ENCODE measurements at regions not wholly inside any gene's neighbourhood (a gene's known extent, or its start where the extent isn't known, plus 50 kb on each side); places are given as distances from the start of the nearest gene placed in this dataset.

DNA sequence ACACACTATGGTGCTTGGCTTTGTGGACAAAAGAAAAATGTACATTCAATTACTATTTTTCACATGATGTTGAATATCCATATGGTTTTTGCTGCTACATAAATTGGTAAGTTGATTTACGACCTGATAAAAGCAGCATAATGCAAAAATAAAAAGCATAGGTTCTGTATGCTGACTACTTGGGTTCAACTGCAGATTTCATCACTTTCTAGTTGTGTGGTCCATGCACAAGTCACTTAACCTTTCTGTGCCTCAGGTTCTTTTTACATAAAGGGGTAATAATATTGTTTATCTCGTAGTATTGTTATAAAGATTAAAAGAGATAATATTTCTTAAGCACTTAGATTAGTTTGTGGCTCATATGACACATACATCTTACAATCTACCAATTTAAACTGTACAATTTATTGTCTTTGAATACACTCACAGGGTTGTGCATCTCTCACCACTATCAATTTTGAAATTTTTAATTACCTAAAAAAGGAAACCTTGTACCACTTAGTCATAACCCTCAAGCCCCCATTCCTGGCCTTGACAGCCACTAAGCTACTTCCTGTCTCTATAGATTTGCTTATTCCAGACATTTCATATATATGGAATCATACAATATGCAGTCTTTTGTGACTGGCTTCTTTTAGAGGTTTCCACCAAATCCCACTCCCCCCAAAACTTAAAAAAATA, 1443.9 kb downstream of the SUCLG1 start:
- TF ChIP-seq, protein P1, sequence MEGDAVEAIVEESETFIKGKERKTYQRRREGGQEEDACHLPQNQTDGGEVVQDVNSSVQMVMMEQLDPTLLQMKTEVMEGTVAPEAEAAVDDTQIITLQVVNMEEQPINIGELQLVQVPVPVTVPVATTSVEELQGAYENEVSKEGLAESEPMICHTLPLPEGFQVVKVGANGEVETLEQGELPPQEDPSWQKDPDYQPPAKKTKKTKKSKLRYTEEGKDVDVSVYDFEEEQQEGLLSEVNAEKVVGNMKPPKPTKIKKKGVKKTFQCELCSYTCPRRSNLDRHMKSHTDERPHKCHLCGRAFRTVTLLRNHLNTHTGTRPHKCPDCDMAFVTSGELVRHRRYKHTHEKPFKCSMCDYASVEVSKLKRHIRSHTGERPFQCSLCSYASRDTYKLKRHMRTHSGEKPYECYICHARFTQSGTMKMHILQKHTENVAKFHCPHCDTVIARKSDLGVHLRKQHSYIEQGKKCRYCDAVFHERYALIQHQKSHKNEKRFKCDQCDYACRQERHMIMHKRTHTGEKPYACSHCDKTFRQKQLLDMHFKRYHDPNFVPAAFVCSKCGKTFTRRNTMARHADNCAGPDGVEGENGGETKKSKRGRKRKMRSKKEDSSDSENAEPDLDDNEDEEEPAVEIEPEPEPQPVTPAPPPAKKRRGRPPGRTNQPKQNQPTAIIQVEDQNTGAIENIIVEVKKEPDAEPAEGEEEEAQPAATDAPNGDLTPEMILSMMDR (IDR thresholded peaks at IDR 0.05): no peak
- no peak for DNase-seq
- intact Hi-C loops (cut with micrococcal nuclease): no loop called here
- ATAC-seq: no peak
- Mint-ChIP-seq H3K36me3 (ENCODE audit: low read depth) (no peaks in the 10 kb centered on the region), H3K4me3 (no peak overlapping the region), H3K27ac (no peak overlapping the region), H3K4me1 (ENCODE audit: low read depth) (no peaks in the 10 kb centered on the region), H3K9me3 (peaks cover 2% of the 10 kb centered on the region), H3K27me3 (no peaks in the 10 kb centered on the region)
- ChIA-PET POLR2A (no interaction called here), CTCF (no interaction called here)

DNA sequence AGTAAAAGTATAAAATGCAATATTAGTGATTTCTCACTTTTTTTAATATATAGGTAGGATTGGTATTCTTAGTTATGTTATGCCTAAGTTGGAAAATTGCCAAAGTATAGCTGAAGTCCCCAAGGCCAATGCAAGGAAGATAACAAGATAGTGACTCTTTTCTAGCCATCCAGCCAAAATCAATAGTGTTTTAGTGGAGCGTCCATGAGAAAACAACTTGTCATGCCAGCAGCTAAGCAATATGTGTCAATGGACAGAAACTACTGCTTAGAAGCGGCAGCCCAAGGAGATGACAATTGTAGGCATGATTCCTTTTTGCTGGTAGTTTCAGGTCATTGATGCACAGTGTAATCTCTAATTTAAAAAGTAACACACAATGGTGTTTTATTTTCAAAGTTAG, 1444.6 kb downstream of the SUCLG1 start:
- ChIA-PET POLR2A (no interaction called here), CTCF (no interaction called here)

DNA sequence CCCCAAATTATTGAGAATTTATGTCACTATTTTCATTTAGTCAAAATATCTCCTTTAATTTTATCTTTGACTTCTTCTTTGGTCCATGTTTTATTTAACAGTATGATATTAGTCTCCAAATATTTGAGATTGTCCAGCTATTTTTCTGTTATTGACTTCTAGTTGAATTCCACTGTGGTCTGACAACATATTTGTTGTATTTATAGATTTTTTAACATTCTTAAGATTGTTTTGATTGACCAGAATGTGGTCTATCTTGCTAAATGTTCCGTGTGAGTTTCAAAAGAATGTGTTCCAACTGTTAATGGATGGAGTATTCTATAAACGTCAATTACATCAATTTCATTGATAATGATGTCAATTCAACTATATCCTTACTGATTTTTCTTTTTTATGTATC, 1452.1 kb downstream of the SUCLG1 start:
- Mint-ChIP-seq H3K27me3 (no peaks in the 10 kb centered on the region), H3K4me3 (no peak overlapping the region), H3K4me1 (ENCODE audit: low read depth) (no peaks in the 10 kb centered on the region), H3K27ac (no peak overlapping the region), H3K36me3 (ENCODE audit: low read depth) (no peaks in the 10 kb centered on the region), H3K9me3 (peaks cover 2% of the 10 kb centered on the region)
- DNase-seq: no peak
- ChIA-PET POLR2A (no interaction called here), CTCF (no interaction called here)
- ATAC-seq: no peak
- TF ChIP-seq, protein P1 (IDR thresholded peaks at IDR 0.05): no peak
- intact Hi-C loops (cut with micrococcal nuclease): no loop called here

More for the DNA sequence above, 1444.6 kb downstream of the SUCLG1 start:
- intact Hi-C loops (cut with micrococcal nuclease): no loop called here
- no peak overlapping the region for H3K4me3 Mint-ChIP-seq
- no peaks in the 10 kb centered on the region for H3K27me3 Mint-ChIP-seq
- ATAC-seq: no peak
- no peak for DNase-seq
- H3K4me1 Mint-ChIP-seq (ENCODE audit: low read depth): no peaks in the 10 kb centered on the region
- TF ChIP-seq, protein P1 (IDR thresholded peaks at IDR 0.05): no peak
- H3K36me3 Mint-ChIP-seq (ENCODE audit: low read depth): no peaks in the 10 kb centered on the region
- H3K27ac Mint-ChIP-seq: no peak overlapping the region
- H3K9me3 Mint-ChIP-seq: peaks cover 2% of the 10 kb centered on the region

DNA sequence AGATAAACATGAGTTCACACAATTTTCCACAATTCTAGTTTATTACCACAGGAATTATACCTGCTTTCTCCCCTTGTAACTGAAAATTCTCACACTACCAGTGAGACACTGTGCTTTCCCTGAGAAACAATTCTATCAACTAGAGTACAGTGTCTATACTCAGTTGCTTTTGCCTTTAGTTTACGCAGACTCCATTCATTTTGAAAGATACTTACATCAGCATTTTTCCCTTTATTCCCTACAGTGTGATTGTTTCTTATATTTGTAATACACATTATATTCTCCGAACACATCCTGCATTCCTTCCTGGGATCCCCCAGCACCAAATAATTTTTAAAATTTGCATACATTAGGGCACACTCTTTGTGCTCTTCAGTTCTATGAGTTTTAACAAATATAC, 1455.5 kb downstream of the SUCLG1 start:
- no peaks in the 10 kb centered on the region for H3K36me3 Mint-ChIP-seq (ENCODE audit: low read depth)
- H3K27ac Mint-ChIP-seq: no peak overlapping the region
- H3K4me3 Mint-ChIP-seq: no peak overlapping the region
- H3K9me3 Mint-ChIP-seq: no peaks in the 10 kb centered on the region
- POLR2A ChIA-PET: no interaction called here
- no peaks in the 10 kb centered on the region for H3K27me3 Mint-ChIP-seq
- DNase-seq: no peak
- TF ChIP-seq, protein P1 (IDR thresholded peaks at IDR 0.05): no peak
- ATAC-seq: no peak
- CTCF ChIA-PET: no interaction called here
- no peaks in the 10 kb centered on the region for H3K4me1 Mint-ChIP-seq (ENCODE audit: low read depth)
- intact Hi-C loops (cut with micrococcal nuclease): no loop called here

DNA sequence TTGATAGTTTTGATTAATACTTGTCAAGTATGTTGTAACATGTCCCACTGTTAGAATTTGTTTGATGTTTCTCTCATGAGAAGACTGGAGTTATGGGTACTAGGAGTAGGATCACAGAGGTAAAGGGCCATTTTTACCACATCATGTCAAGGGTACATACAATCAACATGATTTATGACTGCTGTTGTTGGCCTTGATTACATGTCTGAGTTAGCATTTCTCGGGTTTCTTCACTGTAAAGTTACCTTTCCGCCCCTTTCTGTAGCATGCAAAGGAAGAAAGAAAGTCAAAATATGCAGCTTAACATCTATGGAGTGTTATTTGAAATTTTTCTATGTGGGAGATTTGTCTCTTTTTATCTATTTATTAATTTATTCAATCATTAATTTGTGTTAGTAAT, 1456.4 kb downstream of the SUCLG1 start:
- H3K4me3 Mint-ChIP-seq: no peak overlapping the region
- CTCF ChIA-PET: no interaction called here
- H3K27me3 Mint-ChIP-seq: no peaks in the 10 kb centered on the region
- ATAC-seq: no peak
- intact Hi-C loops (cut with micrococcal nuclease): no loop called here
- TF ChIP-seq, protein P1 (IDR thresholded peaks at IDR 0.05): no peak
- H3K9me3 Mint-ChIP-seq: no peaks in the 10 kb centered on the region
- POLR2A ChIA-PET: no interaction called here
- no peak overlapping the region for H3K27ac Mint-ChIP-seq
- DNase-seq: no peak
- H3K36me3 Mint-ChIP-seq (ENCODE audit: low read depth): no peaks in the 10 kb centered on the region
- no peaks in the 10 kb centered on the region for H3K4me1 Mint-ChIP-seq (ENCODE audit: low read depth)

Data from activated CD8-positive, alpha-beta T cell treated with anti-CD3 and anti-CD28 coated beads for 36 hours (primary cell).